ENCODE measurements at regions not wholly inside any gene's neighbourhood (a gene's known extent, or its start where the extent isn't known, plus 50 kb on each side); places are given as distances from the start of the nearest gene placed in this dataset.
"Not testable (repeated sequence)": the region's sequence is repeated elsewhere in the genome, so short reads cannot be mapped to it uniquely, and the experiment has no call there.

- Histone ChIP-seq H3K4me3 (no peak overlapping the region), H3K27ac (no peak overlapping the region), H3K9me3 (no peaks in the 10 kb centered on the region), H3K36me3 (no peaks in the 10 kb centered on the region), H3K27me3 (replicated peaks; ENCODE audit: insufficient read depth) (no peaks in the 10 kb centered on the region), H3K4me1 (ENCODE audit: control insufficient read depth in 1 of 2, low read depth in 2 of 2) (no peaks in the 10 kb centered on the region)
- ATAC-seq (ENCODE audit: insufficient number of reproducible peaks, low FRiP score, low read depth) (no peak), DNase-seq (ENCODE audit: low spot score) (no peak)
- no peak for TF ChIP-seq CTCF (IDR thresholded peaks at IDR 0.05)
These were observed 478.7 kb downstream of the CNTN3 start for GRCh38 chr3:74135808-74136207.

- H3K9me3 ChIP-seq = no peaks in the 10 kb centered on the region
- H3K27ac ChIP-seq = no peak overlapping the region
- TF ChIP-seq CTCF (IDR thresholded peaks at IDR 0.05) = no peak
- ATAC-seq (ENCODE audit: insufficient number of reproducible peaks, low FRiP score, low read depth) (no peak), DNase-seq (ENCODE audit: low spot score) (no peak)
- no peaks in the 10 kb centered on the region for H3K4me1 ChIP-seq (ENCODE audit: control insufficient read depth in 1 of 2, low read depth in 2 of 2)
- H3K36me3 ChIP-seq = no peaks in the 10 kb centered on the region
- H3K27me3 ChIP-seq (replicated peaks; ENCODE audit: insufficient read depth) = no peaks in the 10 kb centered on the region
- H3K4me3 ChIP-seq = no peak overlapping the region
These were observed 479.6 kb downstream of the CNTN3 start for GRCh38 chr3:74134831-74135230.

- not testable (repeated sequence) for H3K4me3 ChIP-seq; H3K27me3 ChIP-seq (replicated peaks; ENCODE audit: insufficient read depth); DNase-seq (ENCODE audit: low spot score); ATAC-seq (ENCODE audit: insufficient number of reproducible peaks, low FRiP score, low read depth); H3K4me1 ChIP-seq (ENCODE audit: control insufficient read depth in 1 of 2, low read depth in 2 of 2); H3K36me3 ChIP-seq; H3K9me3 ChIP-seq; H3K27ac ChIP-seq
These were observed 482.7 kb downstream of the CNTN3 start for GRCh38 chr3:74131546-74132328.

- ATAC-seq (ENCODE audit: insufficient number of reproducible peaks, low FRiP score, low read depth) (no peak), DNase-seq (ENCODE audit: low spot score) (no peak)
- no peaks in the 10 kb centered on the region for H3K27me3 ChIP-seq (replicated peaks; ENCODE audit: insufficient read depth)
- H3K4me1 ChIP-seq (ENCODE audit: control insufficient read depth in 1 of 2, low read depth in 2 of 2) = no peaks in the 10 kb centered on the region
- H3K4me3 ChIP-seq = no peak overlapping the region
- no peak for TF ChIP-seq CTCF (IDR thresholded peaks at IDR 0.05)
- H3K36me3 ChIP-seq = no peaks in the 10 kb centered on the region
- no peak overlapping the region for H3K27ac ChIP-seq
- no peaks in the 10 kb centered on the region for H3K9me3 ChIP-seq
These were observed 484.8 kb downstream of the CNTN3 start for GRCh38 chr3:74129611-74130010.

GRCh38 chr3:74129056-74129455 lies 485.4 kb downstream of the CNTN3 start:
- no peak for ATAC-seq (ENCODE audit: insufficient number of reproducible peaks, low FRiP score, low read depth)
- no peak overlapping the region for H3K27ac ChIP-seq

More at GRCh38 chr3:74129056-74129455, 485.4 kb downstream of the CNTN3 start:
- Histone ChIP-seq H3K4me3 (no peak overlapping the region), H3K36me3 (no peaks in the 10 kb centered on the region), H3K4me1 (ENCODE audit: control insufficient read depth in 1 of 2, low read depth in 2 of 2) (no peaks in the 10 kb centered on the region), H3K27me3 (replicated peaks; ENCODE audit: insufficient read depth) (no peaks in the 10 kb centered on the region), H3K9me3 (no peaks in the 10 kb centered on the region)
- no peak for DNase-seq (ENCODE audit: low spot score)
- no peak for TF ChIP-seq CTCF (IDR thresholded peaks at IDR 0.05)

All from thoracic aorta (tissue), 2 donors.